Lower lobe of right lung (tissue), 2 donors: ENCODE measurements at regions not wholly inside any gene's neighbourhood (a gene's known extent, or its start where the extent isn't known, plus 50 kb on each side); places are given as distances from the start of the nearest gene placed in this dataset.
"Not testable (repeated sequence)": the region's sequence is repeated elsewhere in the genome, so short reads cannot be mapped to it uniquely, and the experiment has no call there.

Experiments used
- ATAC-seq, 2 donors: fragments of 200-7000 bp; cut with Tn5 transposase; one replicate each; pipeline ENCODE4 v1.9.1; 2020 to 2022; ENCODE audit warnings: mild to moderate bottlenecking in 2 of 2, moderate library complexity in 2 of 2
- DNase-seq: peaks from one replicate; pipeline ENCODE4 v3.0.0-alpha.2; 2020
- H3K27ac ChIP-seq: fragments of 200-600 bp; one replicate; pipeline ENCODE4 v1.8.0; 2022
- H3K27me3 ChIP-seq: fragments of 200-600 bp; one replicate; pipeline ENCODE4 v1.8.0; 2022; ENCODE audit warnings: low read depth
- H3K36me3 ChIP-seq: fragments of 200-600 bp; one replicate; pipeline ENCODE4 v1.8.0; 2022; ENCODE audit warnings: mild to moderate bottlenecking
- H3K4me1 ChIP-seq: fragments of 200-600 bp; one replicate; pipeline ENCODE4 v1.8.0; 2022
- H3K4me3 ChIP-seq: fragments of 200-600 bp; one replicate; pipeline ENCODE4 v1.8.0; 2022; ENCODE audit warnings: mild to moderate bottlenecking
- H3K9me3 ChIP-seq: fragments of 200-600 bp; one replicate; pipeline ENCODE4 v1.8.0; 2022
- CTCF ChIP-seq: fragments of 200-600 bp; IDR thresholded peaks from one replicate; pipeline ENCODE4 v1.8.0; 2022; ENCODE audit warnings: antibody characterized with exemption, mild to moderate bottlenecking
- intact Hi-C: fragments of 100-400 bp; cut with DNase I; formaldehyde crosslinking; loops from one replicate; pipeline ENCODE4 v1.11.0; 2022
- donor health status: DM: no; HTN: yes; CAD: no; lungs with severe emphysema.

- H3K9me3 ChIP-seq = peaks cover 5% of the 10 kb centered on the region
- H3K4me1 ChIP-seq = peaks cover 8% of the 10 kb centered on the region
Observed at GRCh38 chr2:7436096-7436906, 519.1 kb downstream of the RNF144A start.

GRCh38 chr2:7437141-7437540, 519.9 kb downstream of the RNF144A start:
- H3K27ac ChIP-seq = no peak overlapping the region
- H3K4me1 ChIP-seq = peaks cover 5% of the 10 kb centered on the region
- no peak for DNase-seq
- no peaks in the 10 kb centered on the region for H3K27me3 ChIP-seq
- no peaks in the 10 kb centered on the region for H3K36me3 ChIP-seq
- H3K9me3 ChIP-seq = peaks cover 5% of the 10 kb centered on the region
- ATAC-seq = no peak
- no peak overlapping the region for H3K4me3 ChIP-seq
- intact Hi-C loops = no loop called here
- no peak for TF ChIP-seq CTCF

More at GRCh38 chr2:7436096-7436906, 519.1 kb downstream of the RNF144A start:
- H3K36me3 ChIP-seq = no peaks in the 10 kb centered on the region
- no peak for ATAC-seq
- H3K27ac ChIP-seq = no peak overlapping the region
- no peak overlapping the region for H3K4me3 ChIP-seq
- no peak for TF ChIP-seq CTCF
- DNase-seq = no peak
- no peaks in the 10 kb centered on the region for H3K27me3 ChIP-seq
- intact Hi-C loops = no loop called here

- no peaks in the 10 kb centered on the region for H3K27me3 ChIP-seq
- peaks cover 3% of the 10 kb centered on the region for H3K9me3 ChIP-seq
- no peak for TF ChIP-seq CTCF
- ATAC-seq (no peak), DNase-seq (no peak)
- no peaks in the 10 kb centered on the region for H3K36me3 ChIP-seq
- H3K4me1 ChIP-seq = peaks cover 5% of the 10 kb centered on the region
- H3K27ac ChIP-seq = no peak overlapping the region
- H3K4me3 ChIP-seq = no peak overlapping the region
- intact Hi-C loops = no loop called here
Observed at GRCh38 chr2:7437716-7438632, 520.8 kb downstream of the RNF144A start.

GRCh38 chr2:7438855-7439254, 521.6 kb downstream of the RNF144A start:
- peaks cover 5% of the 10 kb centered on the region for H3K4me1 ChIP-seq
- DNase-seq (no peak), ATAC-seq (no peak)
- TF ChIP-seq CTCF = no peak
- H3K36me3 ChIP-seq = no peaks in the 10 kb centered on the region
- H3K9me3 ChIP-seq = no peaks in the 10 kb centered on the region
- no peak overlapping the region for H3K27ac ChIP-seq
- intact Hi-C loops = no loop called here
- H3K27me3 ChIP-seq = no peaks in the 10 kb centered on the region
- H3K4me3 ChIP-seq = no peak overlapping the region

GRCh38 chr2:7440977-7441376, 523.8 kb downstream of the RNF144A start:
- no peaks in the 10 kb centered on the region for H3K36me3 ChIP-seq
- intact Hi-C loops = no loop called here
- H3K9me3 ChIP-seq = no peaks in the 10 kb centered on the region
- ATAC-seq (no peak), DNase-seq (no peak)
- peaks cover 5% of the 10 kb centered on the region for H3K4me1 ChIP-seq
- H3K4me3 ChIP-seq = no peak overlapping the region
- H3K27ac ChIP-seq = no peak overlapping the region
- H3K27me3 ChIP-seq = no peaks in the 10 kb centered on the region
- TF ChIP-seq CTCF = no peak

GRCh38 chr2:7441841-7442240, 524.6 kb downstream of the RNF144A start:
- H3K27me3 ChIP-seq, H3K4me1 ChIP-seq, H3K27ac ChIP-seq, intact Hi-C loops, H3K9me3 ChIP-seq, ATAC-seq, DNase-seq, H3K4me3 ChIP-seq, H3K36me3 ChIP-seq: not testable (repeated sequence)
